Body of pancreas (tissue), 4 donors: ENCODE measurements at regions not wholly inside any gene's neighbourhood (a gene's known extent, or its start where the extent isn't known, plus 50 kb on each side); places are given as distances from the start of the nearest gene placed in this dataset.

Experiments
- POLR2A ChIP-seq, 3 donors: fragments of 450-650 bp; IDR thresholded peaks; one replicate each; pipeline ENCODE4 v1.6.1; 2016; ENCODE audit warnings: antibody characterized with exemption in 3 of 3, mild to moderate bottlenecking in 2 of 3
- TF ChIP-seq, protein P1 (sequence below), 7 experiments: fragments of 450-650 bp in 4 of 7; fragments of 200-600 bp in 3 of 7; sonication (generic) in 3 of 7; IDR thresholded peaks; one replicate each; pipeline ENCODE4 v1.5.1; 2016 to 2019; ENCODE audit warnings: antibody characterized with exemption in 7 of 7

DNA sequence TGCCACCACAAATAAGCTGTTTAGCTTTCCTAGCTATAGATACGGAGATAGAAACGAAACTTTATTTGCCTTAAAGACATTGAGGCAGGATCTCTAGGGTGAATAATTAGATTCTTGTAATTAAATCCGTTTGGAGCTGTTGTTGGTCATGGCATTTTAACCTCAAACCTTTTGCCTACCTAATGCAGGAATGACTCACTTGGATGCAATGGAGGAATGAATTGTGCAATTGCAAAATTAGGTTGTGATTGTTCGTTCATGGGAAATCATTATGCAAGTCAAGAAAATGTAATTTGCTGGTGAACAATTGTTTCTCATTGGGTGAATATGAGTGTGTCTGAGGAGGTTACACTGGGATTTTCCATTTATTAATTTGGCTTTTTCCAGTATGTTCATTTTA is 703.5 kb downstream of the GATA3 start:
- TF ChIP-seq, protein P1, sequence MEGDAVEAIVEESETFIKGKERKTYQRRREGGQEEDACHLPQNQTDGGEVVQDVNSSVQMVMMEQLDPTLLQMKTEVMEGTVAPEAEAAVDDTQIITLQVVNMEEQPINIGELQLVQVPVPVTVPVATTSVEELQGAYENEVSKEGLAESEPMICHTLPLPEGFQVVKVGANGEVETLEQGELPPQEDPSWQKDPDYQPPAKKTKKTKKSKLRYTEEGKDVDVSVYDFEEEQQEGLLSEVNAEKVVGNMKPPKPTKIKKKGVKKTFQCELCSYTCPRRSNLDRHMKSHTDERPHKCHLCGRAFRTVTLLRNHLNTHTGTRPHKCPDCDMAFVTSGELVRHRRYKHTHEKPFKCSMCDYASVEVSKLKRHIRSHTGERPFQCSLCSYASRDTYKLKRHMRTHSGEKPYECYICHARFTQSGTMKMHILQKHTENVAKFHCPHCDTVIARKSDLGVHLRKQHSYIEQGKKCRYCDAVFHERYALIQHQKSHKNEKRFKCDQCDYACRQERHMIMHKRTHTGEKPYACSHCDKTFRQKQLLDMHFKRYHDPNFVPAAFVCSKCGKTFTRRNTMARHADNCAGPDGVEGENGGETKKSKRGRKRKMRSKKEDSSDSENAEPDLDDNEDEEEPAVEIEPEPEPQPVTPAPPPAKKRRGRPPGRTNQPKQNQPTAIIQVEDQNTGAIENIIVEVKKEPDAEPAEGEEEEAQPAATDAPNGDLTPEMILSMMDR (IDR thresholded peaks at IDR 0.05), result no peak
- TF ChIP-seq POLR2A (IDR thresholded peaks at IDR 0.05), result no peak
